ENCODE measurements at regions not wholly inside any gene's neighbourhood (a gene's known extent, or its start where the extent isn't known, plus 50 kb on each side); places are given as distances from the start of the nearest gene placed in this dataset.

DNA sequence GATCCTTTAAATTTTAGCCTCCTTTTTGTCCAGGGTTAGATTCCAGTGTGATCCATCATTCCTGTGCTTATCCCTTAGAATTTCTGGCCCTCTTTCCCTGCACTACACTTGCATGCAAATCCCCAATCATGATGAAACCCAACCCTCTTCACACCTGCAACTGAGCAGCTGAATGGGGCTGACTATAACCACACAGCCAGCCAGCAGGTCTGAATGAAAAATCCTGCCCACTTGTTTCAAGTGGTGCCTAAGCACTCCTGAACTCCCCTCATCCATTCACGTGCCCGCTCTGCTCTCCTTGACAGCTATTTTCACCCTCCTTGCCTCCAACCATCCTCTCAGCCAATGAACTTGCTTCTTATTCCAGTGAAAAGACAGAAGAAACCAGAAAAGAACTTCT, 80.5 kb upstream of the AFF3 start:
- DNase-seq (ENCODE audit: low read depth): no peak

DNA sequence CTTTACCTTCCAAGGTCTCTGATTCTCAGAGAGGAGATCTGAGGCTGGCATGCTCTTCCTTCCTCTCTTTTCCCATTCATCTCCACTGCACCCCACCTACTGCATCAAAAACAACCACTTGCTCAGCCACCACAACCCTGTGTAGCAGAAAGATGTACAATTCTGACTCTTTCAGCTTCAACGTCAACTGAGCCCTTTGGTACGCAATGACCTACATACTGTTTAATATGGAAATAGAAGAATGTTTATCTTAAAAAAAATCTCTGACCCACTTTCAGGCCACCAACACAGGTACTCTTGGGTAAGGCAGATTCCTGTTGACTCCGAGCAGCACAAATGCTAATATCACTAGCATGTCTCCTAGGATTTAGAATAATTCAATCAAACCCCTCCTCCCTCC, 76.2 kb upstream of the AFF3 start:
- no peak for DNase-seq (ENCODE audit: low read depth)

DNA sequence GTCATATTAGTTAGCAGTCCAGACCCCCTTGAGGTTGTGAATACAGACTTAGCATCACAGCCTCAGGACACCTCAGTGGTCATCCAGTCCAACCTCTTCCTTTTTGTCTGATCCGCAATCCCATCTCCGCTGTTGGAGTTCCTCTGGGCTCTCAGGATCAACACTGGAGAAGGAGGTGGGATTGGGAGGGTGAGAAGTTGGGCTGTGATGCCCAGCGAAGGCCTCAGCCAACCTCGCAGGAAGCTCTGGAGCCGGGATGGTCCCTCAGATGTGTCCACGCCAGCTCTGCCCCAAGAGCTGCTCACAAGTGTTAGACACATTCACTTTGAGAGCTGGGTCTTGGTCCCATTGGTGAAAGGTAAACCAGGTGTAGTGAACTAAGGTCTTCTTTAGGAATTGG, 74.9 kb upstream of the AFF3 start:
- no peak for DNase-seq (ENCODE audit: low read depth)

DNA sequence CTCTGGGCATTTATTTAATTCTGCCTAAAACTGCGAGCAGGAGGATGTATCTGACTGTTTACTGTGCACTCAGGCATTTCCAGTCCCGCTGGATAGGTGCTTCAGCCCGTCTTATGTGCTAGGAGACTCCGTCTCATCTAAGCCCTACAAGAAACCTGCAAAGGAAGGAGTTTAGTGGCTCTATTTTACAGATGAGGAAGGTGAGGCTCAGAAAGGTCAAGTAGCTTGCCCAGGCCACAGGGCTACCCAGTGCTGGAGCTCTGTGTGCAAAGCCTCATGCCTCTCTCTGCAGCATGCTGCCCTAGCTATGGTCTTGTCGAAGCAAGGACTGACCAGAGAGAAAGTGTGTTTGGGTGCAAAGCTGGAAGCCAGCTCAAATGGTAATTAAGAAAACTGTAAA, 73.6 kb upstream of the AFF3 start:
- DNase-seq (ENCODE audit: low read depth): no peak

DNA sequence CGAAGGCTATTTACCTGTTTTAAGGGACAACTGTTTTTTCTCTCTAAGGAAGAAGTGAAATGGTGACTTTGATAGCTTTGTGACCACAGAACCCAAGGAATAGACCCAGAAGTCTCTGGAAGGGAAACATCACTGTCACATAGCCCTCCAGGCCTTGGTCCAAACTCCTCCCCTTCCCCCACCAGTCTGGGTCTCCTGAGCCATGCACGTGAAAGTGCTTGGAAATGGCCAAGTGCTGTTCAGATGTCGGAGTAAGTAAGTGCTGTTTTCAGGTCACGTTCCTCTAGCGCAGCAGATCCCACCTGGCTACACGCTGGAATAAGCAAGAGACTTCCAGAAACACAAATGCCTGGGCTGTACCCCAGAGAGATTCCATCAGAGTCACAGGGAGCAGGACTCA, 73.0 kb upstream of the AFF3 start:
- DNase-seq (ENCODE audit: low read depth): no peak

DNA sequence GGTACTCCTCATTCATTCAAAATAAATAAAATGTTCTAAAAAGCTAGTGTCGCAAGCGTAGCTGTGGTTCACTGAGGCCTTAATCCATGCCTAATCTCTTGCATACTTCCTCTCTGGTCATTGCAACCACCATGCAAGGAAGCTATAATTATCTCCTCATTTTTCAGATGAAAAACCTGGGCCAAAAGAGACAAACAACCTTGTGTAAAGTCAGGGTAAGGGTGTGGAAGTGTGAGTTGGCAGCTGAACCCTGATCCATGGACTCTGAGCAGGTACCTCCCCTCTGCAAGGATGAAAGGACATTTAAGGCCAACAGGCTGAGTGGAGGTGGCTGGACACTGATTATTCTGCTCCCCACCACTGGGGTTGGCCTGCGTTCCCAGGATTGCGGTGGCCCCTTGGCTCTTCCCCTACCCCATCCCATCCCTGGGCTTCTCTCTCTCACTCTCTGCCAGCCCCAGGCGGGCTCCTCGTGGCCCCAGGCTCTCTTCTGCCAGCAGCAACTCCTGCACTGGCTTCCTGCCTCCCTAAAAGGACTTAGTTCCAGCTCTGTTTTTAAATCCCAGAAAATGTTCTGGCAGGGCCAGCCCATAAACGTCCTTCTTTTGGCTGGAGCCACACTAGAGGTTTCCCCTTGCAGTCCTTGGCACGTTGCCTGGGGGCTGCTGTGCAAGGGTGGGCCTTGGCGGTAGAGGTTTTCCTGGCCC, 72.0 kb upstream of the AFF3 start:
- no peak for DNase-seq (ENCODE audit: low read depth)

DNA sequence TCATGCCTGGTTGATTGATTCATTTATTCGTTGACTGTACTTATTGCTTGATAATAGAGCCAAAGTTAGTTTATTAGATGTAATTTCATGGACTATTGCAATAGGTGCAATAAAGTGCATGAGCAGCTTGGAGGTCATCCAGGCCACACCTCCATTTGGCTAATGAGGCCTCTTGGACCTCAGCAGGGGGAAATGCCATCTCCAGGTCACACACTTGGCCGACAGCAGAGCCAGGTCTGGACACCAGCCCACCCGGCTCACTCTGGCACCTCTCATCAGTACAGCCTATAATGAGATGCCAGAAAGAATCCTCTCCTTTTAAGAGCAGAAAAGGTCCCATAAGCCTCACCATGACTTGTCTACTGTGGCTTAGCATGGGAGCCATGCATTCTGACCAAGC, 71.2 kb upstream of the AFF3 start:
- DNase-seq (ENCODE audit: low read depth): no peak

DNA sequence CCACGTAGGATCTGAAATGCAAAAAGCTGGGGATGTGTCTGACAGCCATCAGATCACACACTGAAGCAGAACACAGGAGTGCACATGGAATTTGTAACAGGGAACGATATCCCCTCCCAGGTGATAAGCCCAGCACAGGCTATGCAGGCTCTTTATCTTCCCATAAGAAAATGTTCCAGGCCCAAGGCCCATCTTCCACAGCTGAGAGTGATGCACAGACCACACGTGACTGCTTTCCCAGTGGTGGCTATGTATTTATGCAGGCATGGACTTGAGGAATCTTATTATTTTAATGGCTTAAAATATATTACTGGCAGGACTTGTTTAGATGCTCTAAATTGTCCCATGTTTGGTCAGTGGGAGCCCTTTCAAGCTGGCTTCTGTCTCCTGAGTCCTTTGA, 70.5 kb upstream of the AFF3 start:
- DNase-seq (ENCODE audit: low read depth): no peak

DNA sequence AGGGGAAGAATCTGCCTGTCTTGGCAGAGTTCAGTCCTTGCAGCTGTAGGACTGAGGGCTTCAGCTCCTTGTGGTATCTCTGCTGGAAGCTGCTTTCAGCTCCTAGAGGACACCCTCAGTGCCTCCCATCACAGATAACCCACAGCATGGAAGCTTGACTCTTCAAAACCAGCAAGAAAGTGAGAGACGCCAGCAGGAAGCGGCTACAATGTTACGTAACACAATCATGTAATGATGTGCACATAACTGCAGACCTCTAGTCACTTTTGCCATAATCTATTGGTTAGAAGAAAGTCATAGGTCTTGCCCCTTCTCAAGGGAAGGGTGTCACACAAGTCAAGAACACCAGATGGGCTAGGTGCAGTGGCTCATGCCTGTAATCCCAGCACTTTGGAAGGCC, 69.1 kb upstream of the AFF3 start:
- DNase-seq (ENCODE audit: low read depth): no peak

DNA sequence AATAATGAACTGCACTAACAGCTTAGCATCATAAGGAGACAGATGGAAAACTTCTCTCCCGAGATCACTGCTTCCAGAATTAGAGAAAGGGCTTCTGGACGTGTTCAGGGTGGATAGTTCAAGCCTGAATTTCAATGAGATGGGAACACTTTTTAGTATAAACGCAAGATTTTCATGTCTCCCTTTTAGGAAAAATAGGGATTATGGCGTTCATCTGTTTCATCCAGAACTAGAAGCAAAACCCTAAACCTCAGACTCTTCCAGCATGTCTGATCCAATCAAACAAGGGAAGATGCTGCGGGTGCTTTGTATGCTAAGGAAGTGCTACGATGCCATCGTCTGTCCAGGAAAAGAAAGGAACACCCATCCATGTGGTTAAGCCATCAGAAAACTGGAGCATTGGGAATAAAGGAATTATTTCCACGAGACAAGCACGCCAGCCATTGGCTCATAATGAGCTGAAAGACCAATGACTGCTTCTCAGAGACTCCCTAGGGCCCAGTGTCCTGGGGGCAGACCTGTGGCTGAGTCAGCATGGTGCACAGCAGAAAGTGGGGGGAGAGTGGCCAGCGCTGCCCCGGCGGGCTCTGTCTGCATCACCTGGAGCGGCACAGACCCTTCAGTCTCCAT, 65.9 kb upstream of the AFF3 start:
- DNase-seq (ENCODE audit: low read depth): no peak

DNA sequence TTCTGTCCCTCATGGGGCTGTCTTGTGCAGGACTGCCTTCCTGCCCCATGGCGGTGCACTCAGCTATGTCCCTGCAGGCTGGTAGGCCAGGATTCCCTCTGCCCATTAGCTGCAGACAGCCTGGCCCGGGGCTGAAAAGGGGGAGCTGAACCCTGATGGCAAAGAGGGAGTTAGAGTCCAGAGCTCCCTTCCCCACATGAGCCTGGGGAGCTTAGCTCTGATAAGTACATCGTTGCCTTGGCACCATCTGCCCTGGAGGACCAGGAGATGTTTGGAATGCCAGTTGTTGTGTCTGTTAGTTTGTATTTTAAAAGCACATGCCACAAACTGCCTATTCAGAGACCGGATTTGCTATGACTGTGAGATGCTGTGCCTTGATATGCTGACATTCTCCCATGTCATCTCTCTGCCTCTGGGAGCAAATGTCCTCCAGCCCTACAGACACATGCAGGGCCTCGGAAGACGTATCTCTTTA, 65.1 kb upstream of the AFF3 start:
- DNase-seq (ENCODE audit: low read depth): no peak

DNA sequence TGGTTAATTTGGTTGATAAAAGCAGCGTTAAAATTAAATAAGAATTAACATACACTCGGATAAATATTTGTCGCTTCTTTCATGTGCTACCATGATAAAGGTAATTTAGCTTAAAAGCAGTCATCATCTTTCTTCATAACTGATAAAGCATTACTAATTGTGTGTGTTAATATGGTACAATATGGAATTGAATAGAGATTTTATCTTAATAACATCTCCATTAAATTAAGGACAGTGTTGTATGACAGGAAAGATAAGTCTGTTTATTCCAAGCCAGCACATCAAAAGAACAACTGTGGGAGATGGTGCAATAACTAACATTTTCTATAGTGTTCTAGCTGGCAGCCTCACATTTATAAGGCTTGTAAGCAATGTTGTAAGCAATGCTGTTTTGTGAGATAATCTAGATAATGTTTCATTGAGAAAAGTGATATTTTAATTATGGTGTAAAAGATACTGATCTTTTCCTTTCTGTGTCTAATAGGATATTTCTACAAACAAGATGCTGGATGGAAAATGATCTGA, 64.4 kb upstream of the AFF3 start:
- no peak for DNase-seq (ENCODE audit: low read depth)

DNA sequence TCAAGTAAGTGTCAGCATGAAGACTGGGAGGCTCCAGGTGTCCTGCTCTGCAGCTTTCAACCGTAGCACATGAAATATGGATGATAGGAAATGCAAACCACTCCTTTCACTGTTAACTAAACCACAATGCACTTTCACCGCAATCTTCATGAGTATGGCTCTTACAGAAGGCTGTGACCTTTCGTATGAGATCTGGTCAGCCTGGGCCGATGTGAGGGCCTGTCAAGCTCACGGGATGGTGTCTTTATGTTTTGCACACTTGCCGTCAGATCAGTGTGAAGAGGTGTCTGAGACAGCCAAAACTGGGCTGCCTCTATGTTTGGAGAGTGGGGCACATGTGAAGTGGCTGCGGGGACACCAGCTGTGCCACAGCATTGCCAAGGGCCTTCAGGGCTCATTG, 62.8 kb upstream of the AFF3 start:
- DNase-seq (ENCODE audit: low read depth): no peak

DNA sequence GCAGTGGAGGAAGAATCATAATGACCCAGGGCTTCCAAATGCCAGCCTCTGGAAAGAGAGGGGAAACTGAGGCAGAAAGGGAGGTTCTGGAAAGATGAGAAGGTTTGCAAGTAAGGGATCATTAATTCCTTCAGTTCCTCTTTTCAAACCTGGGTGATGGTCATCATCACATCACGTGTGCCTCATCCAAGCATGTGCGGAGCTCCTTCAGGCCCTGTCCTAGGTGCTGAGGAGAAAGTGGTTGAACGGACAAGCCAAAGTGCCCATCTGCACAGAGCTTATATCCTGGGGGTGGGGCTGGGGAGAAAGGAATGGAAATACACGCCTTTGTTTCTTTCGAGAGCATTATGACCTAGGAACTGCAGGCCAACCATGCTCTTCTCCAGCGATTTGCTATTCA, 60.2 kb upstream of the AFF3 start:
- DNase-seq (ENCODE audit: low read depth): no peak

DNA sequence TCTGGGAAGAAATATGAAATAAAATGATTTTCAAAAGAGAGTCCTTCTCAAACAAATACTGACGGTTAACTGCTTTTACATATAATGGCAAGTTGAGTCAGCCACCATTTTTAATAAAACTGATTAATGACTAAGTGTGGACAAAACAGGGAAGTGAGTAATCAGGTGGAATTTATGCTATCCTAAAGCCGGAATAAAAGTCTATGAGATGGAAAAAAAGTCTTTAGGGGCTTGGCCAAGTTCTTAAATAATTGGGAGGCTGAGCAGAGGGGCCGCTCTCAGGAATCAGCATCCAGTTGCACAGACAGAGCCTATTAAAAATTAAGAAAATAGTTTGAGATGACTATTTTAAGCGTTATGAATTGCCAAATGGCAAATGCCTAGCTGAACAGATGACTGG, 58.6 kb upstream of the AFF3 start:
- no peak for DNase-seq (ENCODE audit: low read depth)

DNA sequence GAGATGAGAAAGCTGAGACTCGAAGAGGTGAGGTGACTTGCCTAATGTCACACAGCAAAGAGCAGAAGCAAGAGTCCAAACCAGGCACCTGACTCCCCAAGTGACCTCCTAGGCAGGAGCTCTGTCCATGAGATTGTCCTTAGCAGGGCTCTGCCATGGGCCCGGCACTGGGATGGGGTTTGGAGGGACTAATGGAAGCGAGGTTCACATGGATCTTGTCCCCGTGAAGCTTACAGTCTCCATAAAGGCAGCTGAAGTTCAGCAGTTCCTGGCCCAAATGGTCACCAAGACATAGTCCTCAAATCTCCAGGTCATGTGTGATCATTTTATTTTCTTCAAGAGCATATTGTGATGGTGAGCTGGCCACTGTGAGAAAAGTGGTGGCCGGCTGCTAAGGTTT, 57.0 kb upstream of the AFF3 start:
- no peak for DNase-seq (ENCODE audit: low read depth)

DNA sequence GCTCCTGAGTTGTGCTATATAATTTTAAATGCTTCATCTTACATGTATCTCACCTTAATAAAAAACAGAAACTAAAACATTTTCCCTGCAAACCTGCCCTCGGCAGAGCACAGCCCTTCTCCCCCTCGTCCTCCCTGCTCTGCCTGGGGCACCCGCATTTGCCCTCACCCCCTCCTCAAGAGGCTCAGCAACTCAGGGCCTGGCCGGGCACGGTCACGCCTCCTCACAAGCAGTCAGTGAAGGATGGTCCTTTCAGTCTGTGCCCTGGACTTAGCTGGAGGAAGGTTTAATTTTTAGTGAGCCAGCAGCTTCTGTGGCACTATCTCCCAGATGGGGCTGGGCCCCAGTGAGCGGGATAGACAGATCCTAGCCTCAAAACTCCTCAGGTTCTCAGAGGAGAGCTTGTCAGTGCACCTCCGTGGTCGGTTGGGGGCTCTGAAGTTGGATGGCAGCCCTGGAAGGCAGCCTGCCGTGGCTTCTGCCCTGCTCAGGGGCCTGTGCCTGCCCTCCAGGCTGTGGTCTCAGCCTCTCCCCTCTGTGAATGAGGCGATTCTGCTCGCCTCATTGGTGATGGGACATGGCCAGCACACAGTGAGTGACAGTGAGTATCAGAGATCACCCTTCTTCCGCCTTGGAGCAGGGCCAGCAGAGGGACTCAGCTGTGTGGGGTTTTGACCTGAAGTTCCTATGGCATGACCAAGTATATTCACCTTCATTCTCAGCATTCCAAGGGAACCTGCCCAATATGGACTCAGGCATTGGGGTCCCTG, 56.3 kb upstream of the AFF3 start:
- DNase-seq (ENCODE audit: low read depth): no peak

DNA sequence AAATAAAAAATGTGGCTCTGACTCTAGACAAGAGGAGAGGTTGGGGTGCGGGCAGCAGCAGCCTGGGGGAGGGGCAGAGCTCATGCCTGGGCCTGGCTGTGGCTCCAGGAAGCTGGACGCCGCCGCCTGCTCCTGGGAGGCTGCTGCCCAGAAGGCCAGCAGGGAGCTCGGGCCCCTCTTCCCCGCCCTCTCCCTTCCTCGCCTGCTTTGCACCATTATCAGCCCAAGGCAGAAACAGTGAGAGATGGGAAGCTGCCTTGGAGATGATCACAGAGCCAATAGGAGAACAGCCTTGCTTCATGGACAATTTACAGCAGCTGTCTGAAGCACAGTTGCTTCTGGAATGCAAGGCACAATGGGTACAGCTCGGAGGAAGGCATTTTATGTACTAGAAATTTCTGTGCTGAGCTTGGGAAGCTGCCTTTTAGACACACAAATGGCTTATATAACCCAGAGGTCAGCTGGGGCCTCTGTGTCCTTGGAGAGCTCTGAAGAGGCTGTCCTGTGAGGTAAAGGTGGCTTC, 55.3 kb upstream of the AFF3 start:
- DNase-seq (ENCODE audit: low read depth): peak; percentile 1

DNA sequence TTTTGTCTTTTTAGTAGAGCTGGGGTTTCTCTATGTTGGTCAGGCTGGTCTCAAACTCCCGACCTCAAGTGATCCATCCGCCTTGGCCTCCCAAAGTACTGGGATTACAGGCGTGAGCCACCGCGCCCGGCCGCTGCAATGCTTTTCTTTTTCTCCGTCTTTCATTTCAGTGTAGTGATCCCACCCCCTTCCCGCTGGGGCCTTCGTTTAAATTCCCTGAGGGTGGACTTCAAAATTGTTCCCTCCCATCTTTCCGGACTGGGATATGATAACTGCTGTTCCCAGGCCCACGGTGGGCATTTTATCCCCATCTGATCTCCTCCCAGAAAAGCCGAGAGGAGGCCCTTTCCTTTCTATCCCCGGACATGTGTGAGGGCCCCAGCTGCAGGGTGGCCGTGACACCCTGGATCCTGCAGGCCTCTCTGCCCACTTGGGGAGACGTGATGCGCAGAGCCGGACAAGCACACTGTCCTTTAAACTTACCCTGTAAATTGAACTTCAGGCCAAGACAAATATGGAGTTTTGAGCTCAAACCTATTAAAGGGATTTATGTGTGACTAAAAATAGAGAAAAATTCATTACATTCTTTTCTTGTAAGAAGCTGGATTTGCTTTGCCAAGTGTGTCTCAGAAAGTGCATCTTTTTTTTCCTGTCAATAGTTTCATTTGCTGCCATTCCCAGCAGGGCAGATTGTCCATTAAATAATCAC, 54.5 kb upstream of the AFF3 start:
- DNase-seq (ENCODE audit: low read depth): no peak

DNA sequence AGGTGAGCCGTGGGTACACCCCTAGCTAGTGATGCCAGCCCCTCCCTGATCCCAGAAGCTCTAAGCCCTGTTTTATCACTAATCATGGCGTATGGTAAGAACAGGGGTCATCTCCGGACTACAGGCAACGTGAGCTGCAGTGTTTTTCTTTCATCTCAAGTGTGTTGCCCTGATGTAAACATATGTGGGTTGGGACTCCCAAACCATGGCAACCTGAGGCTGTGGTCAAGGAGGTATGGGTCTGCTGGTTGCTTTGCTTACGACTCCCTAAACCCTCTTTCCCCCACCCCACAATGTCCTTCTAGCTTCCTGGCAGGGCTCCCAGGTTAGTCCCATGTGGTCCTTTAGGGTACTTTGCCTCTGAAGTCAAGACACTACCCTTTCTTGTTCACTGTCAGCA, 53.6 kb upstream of the AFF3 start:
- no peak for DNase-seq (ENCODE audit: low read depth)

DNA sequence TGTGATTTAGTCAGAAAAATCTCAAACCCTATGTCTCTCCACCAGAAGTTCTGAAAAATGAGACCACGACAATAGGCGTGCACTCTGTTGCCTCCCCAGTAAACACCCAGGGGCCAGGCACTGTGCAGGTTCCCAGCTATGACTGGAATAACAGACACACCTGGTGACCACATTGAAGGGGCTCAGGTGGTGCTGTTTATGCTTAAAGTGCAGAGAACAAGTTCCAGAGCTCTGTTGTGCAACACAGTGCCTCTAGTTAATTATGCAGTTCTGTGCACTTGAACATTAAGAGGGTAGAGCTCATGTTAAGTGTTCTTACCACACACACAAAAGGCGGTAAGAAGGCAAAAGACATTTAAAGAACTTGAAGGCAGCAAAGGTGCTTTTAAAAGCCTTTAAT, 52.6 kb upstream of the AFF3 start:
- DNase-seq (ENCODE audit: low read depth): no peak

Measured in myocyte (in vitro differentiated cells).